SU-DHL-6 (cell line): ENCODE measurements at regions not wholly inside any gene's neighbourhood (a gene's known extent, or its start where the extent isn't known, plus 50 kb on each side); places are given as distances from the start of the nearest gene placed in this dataset.

Experiments used
- H2AFZ ChIP-seq: fragments of 200-600 bp; sonication (generic); 2 replicates; pipeline ENCODE4 v1.6.1; 2014; ENCODE audit warnings: low read depth, mild to moderate bottlenecking, moderate library complexity, mixed read lengths, antibody characterized with exemption, low read length; ENCODE audit not compliant: severe bottlenecking
- H3F3A ChIP-seq: fragments of 200-600 bp; shearing (Covaris generic); 2 replicates; pipeline ENCODE4 v1.6.0; 2016; ENCODE audit warnings: antibody characterized with exemption, mild to moderate bottlenecking; ENCODE audit not compliant: insufficient read depth
- H3K27ac ChIP-seq: fragments of 200-600 bp; sonication (generic); 2 replicates; pipeline ENCODE4 v1.5.1; 2016; ENCODE audit warnings: low read depth, mild to moderate bottlenecking, low read length, moderate library complexity, mixed read lengths
- H3K27me3 ChIP-seq: fragments of 200-600 bp; sonication (generic), shearing (Covaris generic); 2 replicates; pipeline ENCODE4 v1.6.0; 2014; ENCODE audit warnings: mild to moderate bottlenecking, low read length
- H3K36me3 ChIP-seq: fragments of 200-600 bp; sonication (generic); 2 replicates; pipeline ENCODE4 v1.6.1; 2014; ENCODE audit warnings: mild to moderate bottlenecking, low read length, mixed read lengths
- H3K4me2 ChIP-seq: fragments of 300-600, 200-600 bp; shearing (Covaris generic), sonication (generic); 2 replicates; pipeline ENCODE4 v1.6.0; 2014; ENCODE audit warnings: low read length, low read depth, mild to moderate bottlenecking; ENCODE audit not compliant: poor library complexity, severe bottlenecking
- H3K4me3 ChIP-seq: fragments of 200-600 bp; sonication (generic); 2 replicates; pipeline ENCODE4 v1.5.1; 2014; ENCODE audit warnings: antibody characterized with exemption, low read length, mild to moderate bottlenecking, mixed read lengths; ENCODE audit not compliant: insufficient read depth, poor library complexity, severe bottlenecking
- H3K79me2 ChIP-seq: fragments of 200-600 bp; sonication (generic); 2 replicates; pipeline ENCODE4 v1.6.1; 2014; ENCODE audit warnings: mild to moderate bottlenecking, low read length, moderate library complexity; ENCODE audit not compliant: insufficient read depth
- H3K9ac ChIP-seq: fragments of 200-600 bp; sonication (generic); 2 replicates; pipeline ENCODE4 v1.7.0; 2014; ENCODE audit warnings: mild to moderate bottlenecking, low read length
- H3K9me2 ChIP-seq: fragments of 200-600 bp; sonication (generic); replicated peaks from 2 replicates; pipeline ENCODE4 v1.6.1; 2014; ENCODE audit warnings: low read length; ENCODE audit not compliant: insufficient read depth
- H3K9me3 ChIP-seq: fragments of 200-600 bp; sonication (generic); 2 replicates; pipeline ENCODE4 v1.6.1; 2014; ENCODE audit warnings: low read length, mixed read lengths; ENCODE audit not compliant: insufficient read depth
- H4K20me1 ChIP-seq: fragments of 200-600 bp; sonication (generic); 2 replicates; pipeline ENCODE4 v1.6.1; 2014; ENCODE audit warnings: low read depth, mild to moderate bottlenecking, antibody characterized with exemption, low read length, moderate library complexity, mixed read lengths
- CTCF ChIP-seq: fragments of 200-600 bp; sonication (generic); IDR thresholded peaks from one replicate; pipeline ENCODE4 v1.5.1; 2017; ENCODE audit warnings: antibody characterized with exemption, mild to moderate bottlenecking, low read length, moderate library complexity; ENCODE audit not compliant: insufficient read depth, poor library complexity, severe bottlenecking
- EZH2phosphoT487 ChIP-seq: fragments of 200-600 bp; sonication (generic), shearing (Covaris generic); conservative IDR thresholded peaks from 2 replicates; pipeline ENCODE4 v1.6.1; 2018; ENCODE audit warnings: mild to moderate bottlenecking, antibody characterized with exemption, low read length, moderate library complexity, mixed read lengths

DNA sequence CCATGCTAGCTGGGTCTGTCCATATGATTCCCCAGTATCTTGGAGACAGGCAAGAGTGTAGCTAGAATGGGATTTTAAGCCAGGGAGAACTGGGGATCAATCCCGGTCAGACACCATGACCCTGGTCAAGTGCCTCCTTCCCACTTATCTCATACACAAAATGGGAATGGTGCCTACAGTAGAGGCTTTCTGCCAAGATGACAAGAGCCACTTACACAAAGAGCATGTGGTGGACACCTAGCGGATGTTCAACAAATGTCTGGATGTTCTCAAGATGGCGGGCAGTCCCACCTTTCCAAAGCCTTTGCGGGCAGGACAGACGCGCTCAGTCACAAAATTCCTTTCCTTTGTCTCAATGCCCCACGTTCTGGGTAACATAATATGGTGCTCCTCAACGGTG lies 57.3 kb downstream of the MAF start:
- H4K20me1 ChIP-seq: no peaks in the 10 kb centered on the region
- H3K36me3 ChIP-seq: no peaks in the 10 kb centered on the region
- H3K27me3 ChIP-seq: no peaks in the 10 kb centered on the region
- H3K4me3 ChIP-seq: no peak overlapping the region
- no peaks in the 10 kb centered on the region for H3F3A ChIP-seq
- H3K4me2 ChIP-seq: no peak overlapping the region
- no peak overlapping the region for H3K9ac ChIP-seq
- H3K9me3 ChIP-seq: no peaks in the 10 kb centered on the region
- no peak overlapping the region for H2AFZ ChIP-seq
- no peaks in the 10 kb centered on the region for H3K79me2 ChIP-seq
- H3K9me2 ChIP-seq: no peaks in the 10 kb centered on the region
- TF ChIP-seq CTCF: no peak
- H3K27ac ChIP-seq: no peak overlapping the region

GRCh38 chr16:79542237-79542774 lies 58.2 kb downstream of the MAF start:
- Histone ChIP-seq H3K36me3 (no peaks in the 10 kb centered on the region), H3K9ac (no peak overlapping the region), H3K9me3 (no peaks in the 10 kb centered on the region), H4K20me1 (no peaks in the 10 kb centered on the region), H3K27me3 (no peaks in the 10 kb centered on the region), H3K9me2 (no peaks in the 10 kb centered on the region), H2AFZ (no peak overlapping the region), H3K27ac (no peak overlapping the region), H3F3A (no peaks in the 10 kb centered on the region), H3K4me2 (no peak overlapping the region), H3K4me3 (no peak overlapping the region), H3K79me2 (no peaks in the 10 kb centered on the region)
- TF ChIP-seq CTCF: no peak
- TF ChIP-seq EZH2phosphoT487: no peak

DNA sequence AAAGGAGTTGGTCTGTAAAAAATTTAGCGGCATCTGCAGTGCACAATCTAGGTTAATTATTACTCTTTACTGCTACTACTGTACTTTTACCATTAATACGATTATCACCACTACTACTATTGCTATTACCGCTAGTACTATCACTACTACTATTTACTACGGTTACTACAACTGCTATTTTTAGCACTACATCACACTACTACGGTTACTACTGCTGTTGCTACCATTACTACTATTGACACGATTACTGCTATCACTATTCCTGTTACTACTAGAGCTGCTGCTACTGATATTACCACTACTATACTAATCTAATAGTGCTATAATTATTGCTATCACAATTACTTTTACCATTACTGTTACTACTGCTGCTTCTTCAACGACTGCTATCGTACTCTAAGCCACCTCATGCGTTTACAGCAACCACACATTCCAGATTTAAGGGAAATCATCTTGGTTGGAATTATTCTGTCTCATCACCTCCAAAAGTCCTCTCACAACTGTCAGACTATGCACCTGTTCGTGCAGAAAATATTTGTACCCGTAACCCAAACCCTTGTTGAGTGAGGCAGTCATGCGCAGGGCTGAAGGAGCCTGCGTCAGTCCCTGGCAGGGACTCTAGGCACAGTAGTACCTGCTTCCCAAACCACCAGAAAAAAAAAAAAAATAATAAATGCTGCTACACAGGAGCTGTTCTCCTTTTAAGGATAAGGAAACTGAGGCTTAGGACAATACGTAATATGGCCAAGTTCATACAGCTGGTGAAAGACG lies 59.5 kb downstream of the MAF start:
- Histone ChIP-seq H3K9ac (no peak overlapping the region), H3K27me3 (no peaks in the 10 kb centered on the region), H3K4me2 (no peak overlapping the region), H4K20me1 (no peaks in the 10 kb centered on the region), H2AFZ (no peak overlapping the region), H3K9me2 (no peaks in the 10 kb centered on the region), H3K27ac (no peak overlapping the region), H3K79me2 (no peaks in the 10 kb centered on the region), H3F3A (no peaks in the 10 kb centered on the region), H3K36me3 (no peaks in the 10 kb centered on the region), H3K9me3 (no peaks in the 10 kb centered on the region), H3K4me3 (no peak overlapping the region)
- no peak for TF ChIP-seq EZH2phosphoT487
- TF ChIP-seq CTCF: no peak
